ENCODE measurements at regions not wholly inside any gene's neighbourhood (a gene's known extent, or its start where the extent isn't known, plus 50 kb on each side); places are given as distances from the start of the nearest gene placed in this dataset.

- TF ChIP-seq, protein P1, sequence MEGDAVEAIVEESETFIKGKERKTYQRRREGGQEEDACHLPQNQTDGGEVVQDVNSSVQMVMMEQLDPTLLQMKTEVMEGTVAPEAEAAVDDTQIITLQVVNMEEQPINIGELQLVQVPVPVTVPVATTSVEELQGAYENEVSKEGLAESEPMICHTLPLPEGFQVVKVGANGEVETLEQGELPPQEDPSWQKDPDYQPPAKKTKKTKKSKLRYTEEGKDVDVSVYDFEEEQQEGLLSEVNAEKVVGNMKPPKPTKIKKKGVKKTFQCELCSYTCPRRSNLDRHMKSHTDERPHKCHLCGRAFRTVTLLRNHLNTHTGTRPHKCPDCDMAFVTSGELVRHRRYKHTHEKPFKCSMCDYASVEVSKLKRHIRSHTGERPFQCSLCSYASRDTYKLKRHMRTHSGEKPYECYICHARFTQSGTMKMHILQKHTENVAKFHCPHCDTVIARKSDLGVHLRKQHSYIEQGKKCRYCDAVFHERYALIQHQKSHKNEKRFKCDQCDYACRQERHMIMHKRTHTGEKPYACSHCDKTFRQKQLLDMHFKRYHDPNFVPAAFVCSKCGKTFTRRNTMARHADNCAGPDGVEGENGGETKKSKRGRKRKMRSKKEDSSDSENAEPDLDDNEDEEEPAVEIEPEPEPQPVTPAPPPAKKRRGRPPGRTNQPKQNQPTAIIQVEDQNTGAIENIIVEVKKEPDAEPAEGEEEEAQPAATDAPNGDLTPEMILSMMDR (IDR thresholded peaks at IDR 0.05) = no peak
- Histone ChIP-seq H3K9me3 (no peaks in the 10 kb centered on the region), H3K36me3 (no peaks in the 10 kb centered on the region), H3K27ac (peak overlapping the region; percentile 75), H3K4me1 (ENCODE audit: control insufficient read depth in 1 of 2, insufficient read depth in 1 of 2, low read depth in 1 of 2, low read length in 1 of 2) (peaks cover 17 to 30% of the 10 kb centered on the region in 2 experiments), H3K4me3 (ENCODE audit: low read depth in 1 of 2, low read length in 1 of 2) (no peak overlapping the region), H3K27me3 (peaks cover 7% of the 10 kb centered on the region)
Observed at GRCh38 chr15:38085114-38085513, 150.7 kb downstream of the TMCO5A start.

GRCh38 chr15:38085931-38086568 is 151.6 kb downstream of the TMCO5A start:
- Histone ChIP-seq H3K36me3 (no peaks in the 10 kb centered on the region), H3K27ac (peak overlapping the region; percentile 75), H3K27me3 (peaks cover 3% of the 10 kb centered on the region), H3K4me3 (ENCODE audit: low read depth in 1 of 2, low read length in 1 of 2) (no peak overlapping the region), H3K4me1 (ENCODE audit: control insufficient read depth in 1 of 2, insufficient read depth in 1 of 2, low read depth in 1 of 2, low read length in 1 of 2) (peaks cover 17 to 30% of the 10 kb centered on the region in 2 experiments), H3K9me3 (no peaks in the 10 kb centered on the region)
- TF ChIP-seq, protein P1 (IDR thresholded peaks at IDR 0.05) = no peak

- no peak overlapping the region for H3K4me3 ChIP-seq (ENCODE audit: low read depth in 1 of 2, low read length in 1 of 2)
- H3K27ac ChIP-seq = peak overlapping the region; percentile 75
- H3K27me3 ChIP-seq = no peaks in the 10 kb centered on the region
- H3K4me1 ChIP-seq (ENCODE audit: control insufficient read depth in 1 of 2, insufficient read depth in 1 of 2, low read depth in 1 of 2, low read length in 1 of 2) = peaks cover 17 to 30% of the 10 kb centered on the region in 2 experiments
- TF ChIP-seq, protein P1 (IDR thresholded peaks at IDR 0.05) = no peak
- no peaks in the 10 kb centered on the region for H3K36me3 ChIP-seq
- H3K9me3 ChIP-seq = no peaks in the 10 kb centered on the region
Observed at GRCh38 chr15:38086611-38087010, 152.2 kb downstream of the TMCO5A start.

GRCh38 chr15:38088971-38089370 is 154.5 kb downstream of the TMCO5A start:
- Histone ChIP-seq H3K36me3 (no peaks in the 10 kb centered on the region), H3K9me3 (no peaks in the 10 kb centered on the region), H3K4me1 (ENCODE audit: control insufficient read depth in 1 of 2, insufficient read depth in 1 of 2, low read depth in 1 of 2, low read length in 1 of 2) (peaks cover 16 to 26% of the 10 kb centered on the region in 2 experiments), H3K27me3 (no peaks in the 10 kb centered on the region), H3K27ac (no peak overlapping the region), H3K4me3 (ENCODE audit: low read depth in 1 of 2, low read length in 1 of 2) (no peak overlapping the region)
- TF ChIP-seq, protein P1 (IDR thresholded peaks at IDR 0.05) = no peak

- Histone ChIP-seq H3K9me3 (no peaks in the 10 kb centered on the region), H3K36me3 (no peaks in the 10 kb centered on the region), H3K4me3 (ENCODE audit: low read depth in 1 of 2, low read length in 1 of 2) (no peak overlapping the region), H3K27me3 (no peaks in the 10 kb centered on the region), H3K4me1 (ENCODE audit: control insufficient read depth in 1 of 2, insufficient read depth in 1 of 2, low read depth in 1 of 2, low read length in 1 of 2) (peaks cover 11 to 15% of the 10 kb centered on the region in 2 experiments), H3K27ac (no peak overlapping the region)
- TF ChIP-seq, protein P1 (IDR thresholded peaks at IDR 0.05) = no peak
Observed at GRCh38 chr15:38090223-38090622, 155.8 kb downstream of the TMCO5A start.

Measured in neutrophil (primary cell).